GM12878 (cell line): ENCODE measurements at regions not wholly inside any gene's neighbourhood (a gene's known extent, or its start where the extent isn't known, plus 50 kb on each side); places are given as distances from the start of the nearest gene placed in this dataset.

Experiments
- ATAC-seq: fragments of 200-7000 bp; cut with Tn5 transposase; 3 replicates; pipeline ENCODE4 v1.9.1; 2020; ENCODE audit warnings: mild to moderate bottlenecking, moderate library complexity
- BruUV-seq: library from RNA; stranded (reverse); fragments of 400-500 nt; replicated peaks from 2 replicates; lab custom pipeline; 2021; lab: Mats Ljungman, UMichigan
- CTCF ChIA-PET: fragments of 300-600 bp; sonication (Branson Sonifier 250); formaldehyde crosslinking; extraction: SDS; loops from one replicate; lab custom pipeline; 2021; ENCODE audit warnings: inconsistent platforms; lab: Yijun Ruan, JAX
- POLR2A ChIA-PET: fragments of 350-600 bp; formaldehyde crosslinking; extraction: SDS; loops from one replicate; lab custom pipeline; 2021; ENCODE audit warnings: inconsistent platforms; lab: Charles Lee
- RAD21 ChIA-PET: fragments of 300-600 bp; sonication (Branson Sonifier 250); formaldehyde crosslinking; loops from one replicate; lab custom pipeline; 2023; ENCODE audit warnings: antibody characterized with exemption; ENCODE audit not compliant: unreplicated experiment; lab: Charles Lee
- SMC1A ChIA-PET: fragments of 300-600 bp; sonication (Branson Sonifier 250); formaldehyde crosslinking; loops from one replicate; lab custom pipeline; 2023; ENCODE audit not compliant: unreplicated experiment, uncharacterized antibody; lab: Charles Lee
- DNase-seq: peaks from one replicate; pipeline ENCODE4 v3.0.0-alpha.2; 2011; ENCODE audit warnings: low read depth, low spot score
- FAIRE-seq: peaks from 3 replicates; lab custom pipeline; 2011; peaks lifted over from hg19 to GRCh38; lab: Jason Lieb, UNC
- H2AFZ ChIP-seq: 2 replicates; pipeline ENCODE4 v1.6.0; 2011; ENCODE audit warnings: low read depth, low read length, control low read depth; ENCODE audit not compliant: control insufficient read depth
- H3K27ac ChIP-seq: 2 replicates; pipeline ENCODE4 v1.5.1; 2011; ENCODE audit warnings: control low read depth; ENCODE audit not compliant: control insufficient read depth, insufficient read depth
- H3K27me3 ChIP-seq, 2 experiments: replicated peaks in 1 of 2; 2 replicates each; pipeline versions ENCODE4 v1.6.0 to v1.6.1; 2011; ENCODE audit warnings: low read length in 1 of 2; ENCODE audit not compliant: control insufficient read depth in 2 of 2, insufficient read depth in 2 of 2
- H3K36me3 ChIP-seq, 2 experiments: 2 replicates each; pipeline ENCODE4 v1.5.1; 2011; ENCODE audit warnings: low read length in 1 of 2; ENCODE audit not compliant: control insufficient read depth in 2 of 2, insufficient read depth in 2 of 2
- H3K4me1 ChIP-seq: 2 replicates; pipeline ENCODE4 v1.6.1; 2011; ENCODE audit warnings: mild to moderate bottlenecking, low read length, moderate library complexity, mixed read lengths; ENCODE audit not compliant: control insufficient read depth, insufficient read depth
- H3K4me2 ChIP-seq: 2 replicates; pipeline ENCODE4 v1.6.0; 2011; ENCODE audit warnings: control low read depth; ENCODE audit not compliant: control insufficient read depth, insufficient read depth
- H3K4me3 ChIP-seq: fragments of 200-600 bp; sonication (generic); 2 replicates; pipeline ENCODE4 v1.5.1; 2016
- H3K79me2 ChIP-seq: 2 replicates; pipeline ENCODE4 v1.6.0; 2011; ENCODE audit warnings: low read length; ENCODE audit not compliant: control insufficient read depth, insufficient read depth
- H3K9ac ChIP-seq: 2 replicates; pipeline ENCODE4 v1.8.0; 2011; ENCODE audit warnings: low read length, control low read depth, mixed read lengths; ENCODE audit not compliant: control insufficient read depth, insufficient read depth
- H3K9me3 ChIP-seq: replicated peaks from 3 replicates; pipeline ENCODE4 v1.5.1; 2011; ENCODE audit warnings: mild to moderate bottlenecking, low read length; ENCODE audit not compliant: control insufficient read depth, insufficient read depth
- H4K20me1 ChIP-seq: 2 replicates; pipeline ENCODE4 v1.6.0; 2011; ENCODE audit not compliant: control insufficient read depth, insufficient read depth
- CHD4 ChIP-seq: fragments of 200-600 bp; sonication (generic); IDR thresholded peaks from 2 replicates; pipeline ENCODE4 v1.6.1; 2016; ENCODE audit warnings: mild to moderate bottlenecking
- IRF5 ChIP-seq: fragments of 450-650 bp; IDR thresholded peaks from 2 replicates; pipeline ENCODE4 v1.6.1; 2017; ENCODE audit warnings: borderline replicate concordance
- MTA2 ChIP-seq: fragments of 450-650 bp; IDR thresholded peaks from 2 replicates; pipeline ENCODE4 v1.6.1; 2016; ENCODE audit warnings: low read depth, mild to moderate bottlenecking, moderate library complexity
- POLR2AphosphoS5 ChIP-seq: IDR thresholded peaks from 2 replicates; pipeline ENCODE4 v1.6.1; 2011; ENCODE audit warnings: mild to moderate bottlenecking, low read length, inconsistent platforms
- POU2F2 ChIP-seq: IDR thresholded peaks from 3 replicates; pipeline ENCODE4 v1.6.1; 2011; ENCODE audit warnings: low read depth, mild to moderate bottlenecking, low read length, borderline replicate concordance
- RCOR1 ChIP-seq: conservative IDR thresholded peaks from 2 replicates; pipeline ENCODE4 v1.6.1; 2012; ENCODE audit warnings: low read depth, low read length, improper control_type of control experiment
- RELB ChIP-seq: fragments of 450-650 bp; IDR thresholded peaks from 2 replicates; pipeline ENCODE4 v1.6.1; 2017; ENCODE audit warnings: low read depth, mild to moderate bottlenecking, moderate library complexity
- SIN3A ChIP-seq: IDR thresholded peaks from 2 replicates; pipeline ENCODE4 v1.6.1; 2012; ENCODE audit warnings: low read depth, low read length, improper control_type of control experiment
- SIX5 ChIP-seq: IDR thresholded peaks from 2 replicates; pipeline ENCODE4 v1.6.1; 2011; ENCODE audit warnings: mild to moderate bottlenecking, low read depth, low read length, moderate library complexity; ENCODE audit not compliant: severe bottlenecking
- SMAD5 ChIP-seq: IDR thresholded peaks from 2 replicates; pipeline ENCODE4 v1.6.1; 2016; ENCODE audit warnings: antibody characterized with exemption, low read depth
- SREBF2 ChIP-seq: IDR thresholded peaks from 2 replicates; pipeline ENCODE4 v1.6.1; 2012; ENCODE audit warnings: mild to moderate bottlenecking, low read length
- TARDBP ChIP-seq: IDR thresholded peaks from 2 replicates; pipeline ENCODE4 v1.6.1; 2016; ENCODE audit warnings: borderline replicate concordance
- WGBS: methylation state at CpG from one replicate; pipeline ENCODE4 v1.1.6; 2016; ENCODE audit warnings: low lambda C conversion rate; ENCODE audit not compliant: insufficient replicate concordance, insufficient coverage; ENCODE audit errors: missing lambda C conversion rate; 5-methylcytosine and 5-hydroxymethylcytosine counted together
- in situ Hi-C: fragments of 300-500 bp; cut with MboI; formaldehyde crosslinking; loops from 9 replicates; pipeline ENCODE4 v1.14.3; 2018; ENCODE audit warnings: mixed read lengths
- intact Hi-C: fragments of 100-400 bp; cut with micrococcal nuclease; formaldehyde crosslinking; loops from one replicate; pipeline ENCODE4 v1.14.2; 2022; ENCODE audit not compliant: unreplicated experiment

DNA sequence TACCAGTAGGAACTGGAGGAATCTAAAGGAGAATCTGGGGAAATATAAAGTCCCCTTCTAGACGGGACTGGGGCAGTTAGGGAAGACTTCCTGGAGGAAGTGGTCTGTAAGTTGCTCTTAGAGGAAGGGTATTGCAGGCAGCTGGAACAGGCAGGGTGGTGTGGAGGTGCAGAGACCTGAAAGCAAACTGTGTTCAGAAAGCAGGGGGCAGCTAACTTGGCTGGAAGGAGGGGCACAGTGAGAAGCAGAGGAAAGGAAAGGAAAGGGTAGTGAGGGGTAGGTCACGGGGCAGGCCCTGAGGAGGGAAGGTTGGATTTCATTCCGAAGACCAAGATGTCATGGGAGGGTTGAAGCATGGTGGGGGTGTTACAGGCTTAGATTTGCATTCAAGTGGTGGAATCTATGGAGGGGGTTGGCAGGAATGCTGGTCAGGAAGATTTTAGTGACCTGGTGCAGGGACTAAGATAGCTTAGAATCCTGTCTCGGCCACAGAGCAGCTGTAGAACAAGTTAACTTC lies 240.7 kb downstream of the FOXD2 start (continued):
- TF ChIP-seq IRF5 (no peak), RCOR1 (no peak), POLR2AphosphoS5 (no peak), SIX5 (no peak), TARDBP (no peak), SMAD5 (no peak), CHD4 (no peak), MTA2 (no peak), SREBF2 (no peak)

GRCh38 chr1:47679301-47679791 lies 241.5 kb downstream of the FOXD2 start:
- DNase-seq, result no peak
- H3K79me2 ChIP-seq, result no peaks in the 10 kb centered on the region
- TF ChIP-seq SIN3A (no peak), RELB (no peak), POU2F2 (no peak)
- TF ChIP-seq, all 136 proteins: peak for 0
- ChIA-PET SMC1A (no interaction called here), CTCF (no interaction called here), RAD21 (no interaction called here), POLR2A (no interaction called here)
- no peak overlapping the region for H2AFZ ChIP-seq
- no peak overlapping the region for H3K9ac ChIP-seq
- H3K4me2 ChIP-seq, result no peak overlapping the region
- ATAC-seq (no peak), FAIRE-seq (no peak)
- intact Hi-C loops (no loop called here), in situ Hi-C loops (no loop called here)
- H3K27me3 ChIP-seq, result no peaks in the 10 kb centered on the region; a peak in 2 of 4 replicates
- H3K4me3 ChIP-seq, result no peak overlapping the region
- no TSS peak for BruUV-seq
- no peaks in the 10 kb centered on the region for H3K4me1 ChIP-seq
- 33% methylated on average over 6 of the region's 6 CpGs for WGBS
- H3K27ac ChIP-seq, result no peak overlapping the region
- H4K20me1 ChIP-seq, result no peaks in the 10 kb centered on the region; the same call in 1 of the 2 replicates
- H3K36me3 ChIP-seq, result no peaks in the 10 kb centered on the region
- H3K9me3 ChIP-seq, result no peaks in the 10 kb centered on the region
